ENCODE measurements at regions not wholly inside any gene's neighbourhood (a gene's known extent, or its start where the extent isn't known, plus 50 kb on each side); places are given as distances from the start of the nearest gene placed in this dataset.
A peak's percentile ranks its signal among the peaks of the same experiment; 100 is the strongest.

DNA sequence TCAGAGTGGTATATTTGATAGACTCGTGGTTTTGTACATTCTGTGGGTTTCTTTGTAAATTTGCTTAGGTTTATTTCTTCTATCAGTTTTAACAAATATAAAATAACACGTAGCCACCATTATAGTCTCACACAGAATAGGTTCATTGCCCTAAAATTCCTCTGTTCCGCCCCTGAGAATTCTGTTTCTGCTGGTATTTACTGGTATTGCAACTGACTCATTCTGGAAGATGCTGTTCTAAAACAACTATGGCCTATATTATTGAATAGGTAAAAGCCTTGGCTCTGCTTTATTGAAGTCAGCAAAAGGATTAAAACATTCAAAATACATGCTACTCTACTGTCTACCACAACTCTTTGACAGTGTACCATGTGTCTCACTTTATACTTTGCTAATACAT lies 119.1 kb upstream of the CHORDC1 start:
- Mint-ChIP-seq H3K4me1 (ENCODE audit: low read depth, unreplicated experiment) (peaks cover 11% of the 10 kb centered on the region), H3K27me3 (ENCODE audit: insufficient read depth, unreplicated experiment) (no peaks in the 10 kb centered on the region), H3K4me3 (ENCODE audit: unreplicated experiment) (no peak overlapping the region), H3K36me3 (ENCODE audit: insufficient read depth, unreplicated experiment) (no peaks in the 10 kb centered on the region), H3K9me3 (ENCODE audit: unreplicated experiment) (no peaks in the 10 kb centered on the region), H3K27ac (ENCODE audit: unreplicated experiment) (no peak overlapping the region)
- no TSS peak for BruUV-seq (replicated peaks)
- intact Hi-C loops (cut with micrococcal nuclease; ENCODE audit: unreplicated experiment), result no loop called here
- H3K9me3 ChIP-seq, result no peaks in the 10 kb centered on the region
- H3K36me3 ChIP-seq (ENCODE audit: control insufficient read depth, insufficient read depth, low read length), result no peaks in the 10 kb centered on the region
- TF ChIP-seq CTCF (IDR thresholded peaks at IDR 0.05; ENCODE audit: insufficient read depth in 1 of 2, low read depth in 1 of 2, low read length in 1 of 2, severe bottlenecking in 1 of 2, unreplicated experiment in 1 of 2), result peak in 1 of 2 experiments; percentile 31
- peaks cover 5% of the 10 kb centered on the region; the same call in 1 of the 2 replicates for H3K4me1 ChIP-seq
- ChIA-PET POLR2A (no interaction called here), CTCF (no interaction called here)
- H3K4me3 ChIP-seq (ENCODE audit: low read depth, low read length), result no peak overlapping the region
- no peaks in the 10 kb centered on the region for H3K27me3 ChIP-seq (replicated peaks; ENCODE audit: control insufficient read depth, insufficient read depth, low read length)
- no peak for DNase-seq

DNA sequence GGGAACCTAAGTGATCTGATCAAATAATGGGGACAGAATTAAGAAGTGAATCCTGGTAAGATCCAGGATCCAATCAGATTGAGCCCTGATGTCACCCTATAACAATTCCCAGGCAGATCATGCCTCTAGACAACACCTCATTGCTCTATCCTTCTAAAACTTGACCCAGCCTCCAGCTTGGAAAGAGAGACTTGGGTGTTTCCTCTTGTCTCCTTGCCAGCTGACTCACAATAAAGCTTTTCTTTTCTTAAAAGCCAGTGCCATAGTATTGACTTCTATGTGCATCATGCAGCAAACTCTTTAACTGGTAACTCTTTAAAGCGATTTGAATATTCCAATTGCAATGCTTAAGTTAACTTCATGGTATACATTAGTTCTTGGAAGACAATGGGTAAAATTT lies 109.6 kb upstream of the CHORDC1 start:
- ChIA-PET POLR2A (no interaction called here), CTCF (no interaction called here)
- no peaks in the 10 kb centered on the region for H3K36me3 Mint-ChIP-seq (ENCODE audit: insufficient read depth, unreplicated experiment)
- Histone ChIP-seq H3K4me3 (ENCODE audit: low read depth, low read length) (no peak overlapping the region), H3K9me3 (no peaks in the 10 kb centered on the region), H3K4me1 (peaks cover 7% of the 10 kb centered on the region; the same call in 1 of the 2 replicates), H3K27me3 (replicated peaks; ENCODE audit: control insufficient read depth, insufficient read depth, low read length) (no peaks in the 10 kb centered on the region), H3K36me3 (ENCODE audit: control insufficient read depth, insufficient read depth, low read length) (no peaks in the 10 kb centered on the region)
- peaks cover 13% of the 10 kb centered on the region for H3K4me1 Mint-ChIP-seq (ENCODE audit: low read depth, unreplicated experiment)
- no peaks in the 10 kb centered on the region for H3K9me3 Mint-ChIP-seq (ENCODE audit: unreplicated experiment)
- BruUV-seq (replicated peaks), result no TSS peak
- H3K4me3 Mint-ChIP-seq (ENCODE audit: unreplicated experiment), result no peak overlapping the region
- H3K27me3 Mint-ChIP-seq (ENCODE audit: insufficient read depth, unreplicated experiment), result no peaks in the 10 kb centered on the region
- DNase-seq, result no peak
- TF ChIP-seq CTCF (IDR thresholded peaks at IDR 0.05; ENCODE audit: insufficient read depth in 1 of 2, low read depth in 1 of 2, low read length in 1 of 2, severe bottlenecking in 1 of 2, unreplicated experiment in 1 of 2), result no peak
- intact Hi-C loops (cut with micrococcal nuclease; ENCODE audit: unreplicated experiment), result no loop called here
- no peak overlapping the region for H3K27ac Mint-ChIP-seq (ENCODE audit: unreplicated experiment)

DNA sequence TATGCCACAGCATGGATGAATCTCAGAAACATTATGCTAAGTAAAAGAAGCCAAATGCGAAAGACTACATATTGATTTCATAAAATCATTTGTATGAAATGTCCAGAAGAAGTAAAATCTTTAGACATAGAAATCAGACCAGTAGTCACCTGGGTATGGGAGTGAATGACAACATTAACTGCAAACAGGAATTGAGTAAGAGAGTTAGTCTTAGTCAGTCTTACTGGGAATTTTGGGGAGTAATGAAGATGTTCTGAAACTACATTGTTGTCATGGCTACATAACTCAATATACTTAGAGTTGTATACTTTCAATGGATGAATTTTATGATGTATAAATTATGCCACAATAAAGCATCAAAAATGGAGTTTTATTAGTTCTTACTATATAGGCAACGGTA lies 107.8 kb upstream of the CHORDC1 start:
- no peak for TF ChIP-seq CTCF (IDR thresholded peaks at IDR 0.05; ENCODE audit: insufficient read depth in 1 of 2, low read depth in 1 of 2, low read length in 1 of 2, severe bottlenecking in 1 of 2, unreplicated experiment in 1 of 2)
- Histone ChIP-seq H3K36me3 (ENCODE audit: control insufficient read depth, insufficient read depth, low read length) (no peaks in the 10 kb centered on the region), H3K27me3 (replicated peaks; ENCODE audit: control insufficient read depth, insufficient read depth, low read length) (no peaks in the 10 kb centered on the region), H3K9me3 (no peaks in the 10 kb centered on the region), H3K4me3 (ENCODE audit: low read depth, low read length) (no peak overlapping the region), H3K4me1 (peaks cover 7% of the 10 kb centered on the region; the same call in 1 of the 2 replicates)
- Mint-ChIP-seq H3K27ac (ENCODE audit: unreplicated experiment) (no peak overlapping the region), H3K27me3 (ENCODE audit: insufficient read depth, unreplicated experiment) (no peaks in the 10 kb centered on the region), H3K4me1 (ENCODE audit: low read depth, unreplicated experiment) (peaks cover 16% of the 10 kb centered on the region), H3K4me3 (ENCODE audit: unreplicated experiment) (no peak overlapping the region), H3K36me3 (ENCODE audit: insufficient read depth, unreplicated experiment) (no peaks in the 10 kb centered on the region), H3K9me3 (ENCODE audit: unreplicated experiment) (no peaks in the 10 kb centered on the region)
- intact Hi-C loops (cut with micrococcal nuclease; ENCODE audit: unreplicated experiment), result no loop called here
- BruUV-seq (replicated peaks), result no TSS peak
- CTCF ChIA-PET, result no interaction called here
- POLR2A ChIA-PET, result no interaction called here
- no peak for DNase-seq

Measured in Caco-2 (cell line).